Muscle of back (tissue), 3 donors: ENCODE measurements at regions not wholly inside any gene's neighbourhood (a gene's known extent, or its start where the extent isn't known, plus 50 kb on each side); places are given as distances from the start of the nearest gene placed in this dataset.
"Not testable (repeated sequence)": the region's sequence is repeated elsewhere in the genome, so short reads cannot be mapped to it uniquely, and the experiment has no call there.

Source experiments
- DNase-seq, 3 donors: peaks; one replicate each; pipeline versions ENCODE4 v3.0.0 to v3.0.0-alpha.2; 2013

GRCh38 chr1:94672934-94673333, 131.4 kb upstream of the F3 start:
- peak in 1 of 3 donors; percentile 44 for DNase-seq

GRCh38 chr1:94672001-94672400, 130.4 kb upstream of the F3 start:
- DNase-seq, result no peak

DNA sequence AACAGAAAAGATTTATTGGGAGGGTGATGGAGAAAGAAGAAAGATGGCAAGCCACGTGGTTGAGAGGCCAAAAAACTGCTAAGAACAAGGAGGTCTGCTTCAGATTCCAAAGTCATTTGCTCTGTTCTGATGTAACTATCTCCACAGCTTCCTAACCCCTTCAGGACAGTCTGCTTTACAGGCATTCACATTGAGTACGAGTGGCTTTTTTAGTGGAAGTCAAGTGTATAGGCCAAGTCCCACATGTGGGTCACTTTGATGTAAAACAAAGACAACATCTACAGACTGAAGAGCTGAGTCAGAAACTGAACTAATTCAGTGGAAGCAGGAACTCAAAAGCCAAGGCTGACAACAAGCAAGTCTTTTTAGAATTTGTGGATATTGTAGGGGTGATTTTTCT, 128.7 kb upstream of the F3 start:
- no peak for DNase-seq

DNA sequence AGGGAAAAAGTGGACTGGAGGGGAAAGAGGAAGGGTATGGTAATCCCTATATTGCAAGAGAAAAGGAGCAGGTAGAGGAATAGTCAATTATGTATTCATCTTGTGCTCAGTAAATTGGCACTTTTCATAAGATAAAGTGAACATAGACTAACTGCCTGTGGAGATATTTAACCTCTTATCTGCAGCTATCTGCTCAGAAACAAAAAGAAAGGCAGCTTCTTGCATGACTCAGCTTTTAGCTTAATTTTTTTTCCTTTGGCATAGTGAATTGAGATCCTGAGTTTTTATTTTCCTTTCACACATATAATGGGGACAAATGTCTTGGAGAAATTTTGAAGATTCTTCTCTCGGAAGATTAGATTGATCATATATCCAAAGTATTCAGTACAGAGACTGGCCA, 127.6 kb upstream of the F3 start:
- no peak for DNase-seq

DNA sequence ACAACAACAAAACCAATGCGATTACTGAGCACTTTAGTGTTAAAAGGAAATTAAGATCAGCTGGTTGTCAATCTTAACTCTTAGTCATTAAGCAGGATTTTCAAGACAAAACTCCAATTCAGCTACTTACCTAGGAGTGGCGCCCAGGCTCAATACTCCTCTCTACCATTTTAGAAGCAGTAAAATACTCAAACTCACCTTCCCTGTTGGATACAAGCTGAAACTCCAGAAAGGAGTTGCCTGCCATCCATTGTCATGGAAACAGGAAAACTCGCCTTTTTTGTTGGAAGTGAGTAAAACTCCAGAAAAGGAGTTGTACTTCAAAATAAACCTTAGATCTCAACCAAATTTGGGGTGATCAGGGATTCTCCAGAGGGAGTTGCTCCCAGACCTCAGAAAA, 127.0 kb upstream of the F3 start:
- no peak for DNase-seq

- no peak for DNase-seq
Observed at GRCh38 chr1:94667818-94668217, 126.3 kb upstream of the F3 start.

DNA sequence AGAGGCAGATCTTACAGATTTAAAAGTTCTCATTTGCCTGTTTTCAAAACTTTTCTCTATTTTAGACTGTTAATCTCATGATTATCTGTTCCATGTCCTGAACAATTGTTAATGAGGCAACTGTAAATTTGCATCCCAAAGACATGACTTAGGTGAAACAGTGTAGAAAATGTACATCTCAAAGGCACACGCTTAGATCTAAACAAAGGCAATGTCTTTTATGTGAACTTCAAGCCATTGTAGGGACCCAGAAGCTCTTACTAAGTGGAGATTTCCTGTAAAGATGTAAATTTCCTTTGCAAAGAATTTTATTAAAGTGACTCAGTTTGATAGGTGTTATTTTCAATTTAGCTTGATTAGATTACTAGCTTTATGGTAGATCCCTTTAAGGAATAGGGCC, 125.2 kb upstream of the F3 start:
- DNase-seq, result no peak

- no peak for DNase-seq
Observed at GRCh38 chr1:94661431-94661932, 119.9 kb upstream of the F3 start.

DNA sequence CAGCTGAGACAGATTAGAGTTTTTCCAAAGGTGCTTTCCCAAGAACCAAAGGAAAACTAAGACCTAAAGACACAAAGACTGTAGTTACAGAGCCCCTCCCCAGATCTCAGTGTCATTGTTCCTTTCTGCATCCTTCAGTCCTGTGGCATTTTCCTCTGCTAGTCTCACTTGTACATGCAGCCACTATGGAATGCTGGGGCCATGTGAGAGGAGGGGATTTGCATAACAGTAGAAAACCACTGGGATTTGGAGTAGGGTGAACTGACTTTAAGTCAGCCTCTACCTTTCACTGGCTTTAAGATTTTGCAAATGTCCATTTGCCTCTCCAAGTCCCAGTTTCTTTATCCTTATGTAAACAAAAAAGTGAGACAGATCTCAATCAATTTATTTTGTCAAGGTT, 119.4 kb upstream of the F3 start:
- no peak for DNase-seq

GRCh38 chr1:94660258-94660657, 118.7 kb upstream of the F3 start:
- DNase-seq, result no peak

- DNase-seq, result not testable (repeated sequence)
Observed at GRCh38 chr1:94659202-94659601, 117.6 kb upstream of the F3 start.

- peak; percentile 27 to 61 (median 28) for DNase-seq
Observed at GRCh38 chr1:94658221-94658620, 116.7 kb upstream of the F3 start.

DNA sequence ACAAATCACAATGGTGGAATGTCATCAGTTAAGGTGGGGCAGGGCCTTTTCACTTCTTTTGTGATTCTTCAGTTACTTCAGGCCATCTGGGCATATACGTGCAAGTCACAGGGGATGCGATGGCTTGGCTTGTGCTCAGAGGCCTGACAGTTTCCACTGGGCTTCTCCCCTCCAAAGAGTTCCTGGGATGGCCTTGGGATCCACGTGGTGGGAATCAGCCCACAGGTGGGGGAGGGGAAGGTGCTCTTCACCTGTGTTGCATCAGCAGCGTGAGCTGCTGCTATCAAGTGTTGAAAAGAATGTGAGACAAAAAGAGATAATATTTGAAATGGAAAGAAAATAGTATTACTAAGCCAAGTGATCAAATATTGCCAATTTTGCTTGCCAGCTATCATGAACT, 116.2 kb upstream of the F3 start:
- not testable (repeated sequence) for DNase-seq

- DNase-seq, result no peak
Observed at GRCh38 chr1:94656967-94657366, 115.4 kb upstream of the F3 start.

DNA sequence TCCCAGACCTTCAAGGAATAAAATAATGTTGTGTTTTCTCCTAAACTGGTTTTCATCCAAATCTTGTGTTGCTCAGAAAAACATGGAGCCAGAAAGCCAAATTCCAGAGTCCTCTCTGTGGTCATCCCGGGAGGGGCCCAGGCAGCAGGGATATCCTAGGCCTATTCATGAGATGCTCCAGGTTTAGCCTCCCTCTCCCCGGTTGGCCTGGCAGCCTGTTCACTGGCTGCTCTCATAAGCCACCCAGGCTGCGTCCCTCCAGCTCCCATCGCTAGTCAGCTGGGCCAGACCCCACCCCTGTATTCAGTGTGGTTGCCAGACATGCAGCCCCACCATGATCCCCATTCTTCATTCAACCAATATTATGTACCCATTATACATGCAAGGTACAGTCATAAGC, 113.4 kb upstream of the F3 start:
- no peak for DNase-seq

- DNase-seq, result no peak
Observed at GRCh38 chr1:94654459-94654858, 112.9 kb upstream of the F3 start.

- DNase-seq, result no peak
Observed at GRCh38 chr1:94654031-94654430, 112.5 kb upstream of the F3 start.

DNA sequence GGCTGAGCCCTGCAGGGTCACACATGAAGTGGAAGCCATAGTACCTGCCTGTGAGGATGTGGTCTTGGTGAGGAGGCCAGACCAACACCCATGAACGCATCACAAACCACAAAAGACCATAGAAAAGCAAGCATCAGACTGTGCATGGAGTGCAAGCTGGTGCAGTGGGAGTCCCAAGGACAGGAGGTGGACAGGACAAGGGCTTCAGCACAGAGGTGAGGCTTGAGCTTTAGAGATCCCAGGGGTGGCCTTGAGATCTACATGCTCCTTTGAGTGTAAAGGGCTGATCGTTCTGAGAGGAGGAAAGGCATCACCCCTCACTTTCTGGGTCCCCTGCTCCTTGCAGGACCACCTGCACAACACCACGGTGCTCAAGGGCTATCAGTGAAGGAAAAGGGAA, 111.9 kb upstream of the F3 start:
- DNase-seq, result no peak

GRCh38 chr1:94651076-94651475, 109.5 kb upstream of the F3 start:
- no peak for DNase-seq

- DNase-seq, result no peak
Observed at GRCh38 chr1:94650301-94650700, 108.7 kb upstream of the F3 start.

DNA sequence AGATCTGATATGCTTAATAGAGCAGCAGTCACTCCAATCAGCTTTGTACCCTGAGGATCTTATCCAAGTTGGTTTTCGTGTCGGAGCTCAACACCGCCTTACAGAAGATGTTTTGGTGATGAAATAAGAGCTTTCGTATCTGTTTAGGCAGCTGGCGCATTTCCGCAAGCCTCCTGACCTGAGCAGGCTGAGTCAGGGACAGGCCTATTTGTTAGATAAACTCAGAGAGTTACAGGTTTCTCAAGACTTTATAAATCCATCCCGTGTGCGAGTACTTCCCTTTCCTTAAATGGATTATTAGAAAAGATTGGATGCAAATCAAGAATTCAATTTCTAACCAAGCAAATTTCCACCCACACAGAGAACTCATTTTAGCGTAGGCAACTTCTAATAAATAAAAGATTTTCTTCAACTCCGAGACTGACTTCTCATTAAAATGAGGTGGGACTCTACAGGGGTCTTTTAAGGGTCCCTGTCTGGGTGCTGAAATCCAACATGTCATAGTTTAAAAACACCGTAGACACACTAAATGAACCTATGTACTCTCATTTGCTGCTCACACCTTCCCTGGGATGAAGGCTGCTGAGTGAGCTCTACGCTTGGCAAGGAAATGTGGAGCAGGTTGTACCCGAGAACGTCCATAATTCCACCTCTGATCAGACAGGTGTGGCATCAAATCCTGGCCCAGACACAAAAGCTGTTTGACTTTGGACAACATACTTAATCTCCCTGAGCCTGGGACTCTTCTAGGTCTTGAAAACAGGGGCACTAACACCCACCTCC, 106.9 kb upstream of the F3 start:
- DNase-seq, result peak in 2 of 3 donors; percentile 20 to 78

- DNase-seq, result no peak
Observed at GRCh38 chr1:94646786-94647555, 105.4 kb upstream of the F3 start.

DNA sequence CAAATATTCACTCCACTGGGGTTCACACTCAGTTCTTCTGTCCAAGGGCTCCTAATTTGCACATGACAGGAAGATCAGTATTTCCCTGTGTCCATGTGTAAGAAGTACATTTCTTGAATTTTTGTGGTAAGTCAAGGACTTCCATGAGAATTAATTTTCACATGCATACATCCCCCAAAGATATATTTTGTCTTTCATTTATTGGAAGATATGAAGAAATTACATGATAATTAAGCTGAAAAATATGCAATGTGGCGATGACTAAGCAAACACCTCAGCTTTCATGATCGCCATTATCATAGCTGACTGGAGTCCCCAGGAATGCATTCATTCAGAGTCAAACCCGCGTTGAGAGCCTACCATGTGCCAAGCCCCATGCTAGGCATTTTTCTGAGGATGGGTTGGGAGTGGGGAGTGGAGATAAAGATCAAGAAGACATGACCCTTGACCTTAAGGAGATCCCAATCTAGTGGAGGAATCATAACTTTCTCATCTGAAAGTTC, 104.6 kb upstream of the F3 start:
- peak in 1 of 3 donors; percentile 86 for DNase-seq
